OCI-LY3 (cell line): ENCODE measurements at regions not wholly inside any gene's neighbourhood (a gene's known extent, or its start where the extent isn't known, plus 50 kb on each side); places are given as distances from the start of the nearest gene placed in this dataset.

Source experiments
- H2AFZ ChIP-seq: fragments of 200-600, 300-600 bp; shearing (Covaris generic); 2 replicates; pipeline ENCODE4 v1.6.0; 2014; ENCODE audit warnings: antibody characterized with exemption, low read depth, low read length
- H3K27ac ChIP-seq: fragments of 200-600, 300-600 bp; sonication (generic); 2 replicates; pipeline ENCODE4 v1.5.1; 2014; ENCODE audit warnings: mild to moderate bottlenecking, low read length, moderate library complexity, mixed read lengths
- H3K27me3 ChIP-seq: fragments of 200-600, 300-600 bp; sonication (generic); 2 replicates; pipeline ENCODE4 v1.6.1; 2014; ENCODE audit warnings: low read depth, low read length, mixed read lengths
- H3K36me3 ChIP-seq: fragments of 200-600, 300-600 bp; sonication (generic); replicated peaks from 2 replicates; pipeline ENCODE3; 2014; ENCODE audit warnings: low read depth, low read length, mixed read lengths
- H3K4me1 ChIP-seq: fragments of 300-600, 200-600 bp; sonication (generic); 2 replicates; pipeline ENCODE4 v1.6.1; 2014; ENCODE audit warnings: low read length, mixed read lengths
- H3K4me2 ChIP-seq: fragments of 200-600, 300-600 bp; sonication (generic); 2 replicates; pipeline ENCODE4 v1.6.1; 2014; ENCODE audit warnings: low read length, mixed read lengths
- H3K4me3 ChIP-seq: fragments of 300-600, 200-600 bp; sonication (generic); 2 replicates; pipeline ENCODE4 v1.5.1; 2014; ENCODE audit warnings: antibody characterized with exemption, mild to moderate bottlenecking, low read length, moderate library complexity
- H3K79me2 ChIP-seq: fragments of 300-600, 200-600 bp; shearing (Covaris generic); 2 replicates; pipeline ENCODE4 v1.6.1; 2014; ENCODE audit warnings: mild to moderate bottlenecking, low read length, mixed read lengths
- H3K9ac ChIP-seq: fragments of 300-600, 200-600 bp; shearing (Covaris generic); 2 replicates; pipeline ENCODE4 v1.6.0; 2014; ENCODE audit warnings: mild to moderate bottlenecking, low read length, moderate library complexity
- H3K9me3 ChIP-seq: fragments of 200-600, 300-600 bp; shearing (Covaris generic); 2 replicates; pipeline ENCODE4 v1.6.1; 2014; ENCODE audit warnings: low read length, mixed read lengths; ENCODE audit not compliant: insufficient read depth
- H4K20me1 ChIP-seq: fragments of 200-600, 300-600 bp; sonication (generic); 2 replicates; pipeline ENCODE4 v1.6.1; 2016; ENCODE audit warnings: low read length, mixed read lengths; ENCODE audit not compliant: insufficient read depth
- EZH2phosphoT487 ChIP-seq: fragments of 200-600 bp; shearing (Covaris generic); IDR thresholded peaks from 2 replicates; pipeline ENCODE4 v1.6.1; 2018; ENCODE audit warnings: antibody characterized with exemption, mixed run types, low read depth
- TF ChIP-seq, protein P1 (sequence below): fragments of 200-600, 300-600 bp; sonication (generic); IDR thresholded peaks from 2 replicates; pipeline ENCODE4 v1.5.1; 2014; ENCODE audit warnings: antibody characterized with exemption, low read length, low read depth

DNA sequence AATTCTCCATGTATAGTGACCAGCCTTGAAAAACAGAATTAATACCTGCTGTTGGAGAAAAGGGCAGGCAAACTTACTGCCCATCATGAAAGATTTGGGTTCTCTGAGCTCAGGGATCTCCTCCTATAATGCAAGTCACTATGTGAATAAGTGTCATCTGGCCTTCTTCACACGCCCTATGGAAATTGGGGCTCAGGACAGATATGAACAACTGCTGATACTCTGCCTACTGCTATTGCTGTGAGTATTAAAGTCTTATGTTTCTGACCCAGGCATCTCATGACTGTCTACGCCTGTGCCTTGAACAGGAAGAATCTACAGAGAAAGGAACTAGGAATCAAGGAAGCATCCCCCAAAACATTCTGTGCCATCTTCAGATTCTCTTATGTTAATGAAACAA, 226.1 kb downstream of the SOD2 start:
- H3K4me3 ChIP-seq, result no peak overlapping the region
- no peaks in the 10 kb centered on the region for H4K20me1 ChIP-seq
- no peaks in the 10 kb centered on the region for H3K79me2 ChIP-seq
- TF ChIP-seq, protein P1, sequence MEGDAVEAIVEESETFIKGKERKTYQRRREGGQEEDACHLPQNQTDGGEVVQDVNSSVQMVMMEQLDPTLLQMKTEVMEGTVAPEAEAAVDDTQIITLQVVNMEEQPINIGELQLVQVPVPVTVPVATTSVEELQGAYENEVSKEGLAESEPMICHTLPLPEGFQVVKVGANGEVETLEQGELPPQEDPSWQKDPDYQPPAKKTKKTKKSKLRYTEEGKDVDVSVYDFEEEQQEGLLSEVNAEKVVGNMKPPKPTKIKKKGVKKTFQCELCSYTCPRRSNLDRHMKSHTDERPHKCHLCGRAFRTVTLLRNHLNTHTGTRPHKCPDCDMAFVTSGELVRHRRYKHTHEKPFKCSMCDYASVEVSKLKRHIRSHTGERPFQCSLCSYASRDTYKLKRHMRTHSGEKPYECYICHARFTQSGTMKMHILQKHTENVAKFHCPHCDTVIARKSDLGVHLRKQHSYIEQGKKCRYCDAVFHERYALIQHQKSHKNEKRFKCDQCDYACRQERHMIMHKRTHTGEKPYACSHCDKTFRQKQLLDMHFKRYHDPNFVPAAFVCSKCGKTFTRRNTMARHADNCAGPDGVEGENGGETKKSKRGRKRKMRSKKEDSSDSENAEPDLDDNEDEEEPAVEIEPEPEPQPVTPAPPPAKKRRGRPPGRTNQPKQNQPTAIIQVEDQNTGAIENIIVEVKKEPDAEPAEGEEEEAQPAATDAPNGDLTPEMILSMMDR, result no peak
- no peak for TF ChIP-seq EZH2phosphoT487
- H3K36me3 ChIP-seq, result no peaks in the 10 kb centered on the region
- H3K27me3 ChIP-seq, result no peaks in the 10 kb centered on the region
- peak overlapping the region; percentile 46 for H3K4me2 ChIP-seq
- peaks cover 29% of the 10 kb centered on the region for H3K4me1 ChIP-seq
- H3K9me3 ChIP-seq, result no peaks in the 10 kb centered on the region
- no peak overlapping the region for H3K27ac ChIP-seq
- no peak overlapping the region for H2AFZ ChIP-seq
- no peak overlapping the region for H3K9ac ChIP-seq

DNA sequence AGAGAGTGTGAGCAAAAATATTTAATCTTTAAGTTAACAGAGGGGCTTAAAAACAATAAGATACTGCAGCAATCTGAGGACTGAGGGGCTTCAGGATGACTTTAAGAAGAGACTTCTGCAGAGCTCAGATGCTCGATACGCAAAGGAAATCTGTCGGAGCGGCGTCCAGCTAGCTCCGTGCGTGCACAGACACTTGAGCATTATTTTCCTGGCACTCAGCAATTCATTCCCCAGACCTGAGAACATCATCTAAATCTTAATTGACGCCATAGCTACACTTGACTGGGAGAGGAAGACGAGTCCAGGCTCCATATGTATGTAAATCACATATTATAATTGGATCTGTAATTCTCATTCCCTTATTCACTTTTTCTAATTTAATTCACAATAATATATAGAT, 228.2 kb downstream of the SOD2 start:
- H3K4me1 ChIP-seq, result peaks cover 35% of the 10 kb centered on the region
- H3K9ac ChIP-seq, result no peak overlapping the region
- H3K27ac ChIP-seq, result no peak overlapping the region
- H3K36me3 ChIP-seq, result no peaks in the 10 kb centered on the region
- H3K79me2 ChIP-seq, result no peaks in the 10 kb centered on the region
- H2AFZ ChIP-seq, result no peak overlapping the region
- H3K4me3 ChIP-seq, result no peak overlapping the region
- no peaks in the 10 kb centered on the region for H4K20me1 ChIP-seq
- H3K4me2 ChIP-seq, result no peak overlapping the region
- H3K9me3 ChIP-seq, result no peaks in the 10 kb centered on the region
- no peaks in the 10 kb centered on the region; the same call in 1 of the 2 replicates for H3K27me3 ChIP-seq
- TF ChIP-seq, protein P1, result no peak
- TF ChIP-seq EZH2phosphoT487, result no peak

DNA sequence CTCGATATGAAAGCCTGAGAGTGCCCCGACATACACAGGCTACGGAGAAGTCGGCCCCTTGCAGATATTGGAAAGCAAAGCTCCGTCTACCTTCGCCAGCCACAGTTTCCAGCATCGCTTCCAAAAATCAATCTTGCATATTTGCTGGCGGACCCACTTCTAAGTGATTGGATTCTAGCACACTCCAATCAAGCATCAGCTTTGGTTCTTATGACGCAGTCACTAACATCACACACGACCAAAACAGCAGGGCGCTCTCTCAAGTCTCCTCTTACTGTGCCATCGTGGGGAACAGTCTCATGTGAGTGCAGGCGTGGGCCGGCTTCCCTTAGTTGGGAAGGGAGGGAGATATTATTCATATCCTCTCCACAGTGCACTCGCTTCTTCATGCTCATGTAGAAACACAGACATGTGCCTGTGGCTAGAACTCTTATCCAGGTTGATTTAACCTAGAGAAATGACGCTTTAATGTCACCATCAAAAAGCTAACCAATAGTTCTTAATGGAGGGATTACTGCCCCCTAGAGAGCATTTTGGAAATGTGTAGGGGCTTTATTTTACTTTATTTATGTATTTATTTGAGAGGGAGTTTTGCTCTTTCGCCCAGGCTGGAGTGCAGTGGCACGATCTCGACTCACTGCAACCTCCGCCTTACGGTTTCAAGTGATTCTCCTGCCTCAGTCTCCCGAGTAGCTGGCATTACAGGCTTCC, 229.8 kb downstream of the SOD2 start:
- Histone ChIP-seq H2AFZ (no peak overlapping the region), H3K36me3 (no peaks in the 10 kb centered on the region), H3K27me3 (no peaks in the 10 kb centered on the region; the same call in 1 of the 2 replicates), H3K79me2 (no peaks in the 10 kb centered on the region), H3K9me3 (no peaks in the 10 kb centered on the region), H3K4me3 (no peak overlapping the region), H4K20me1 (no peaks in the 10 kb centered on the region), H3K4me2 (no peak overlapping the region), H3K27ac (no peak overlapping the region), H3K4me1 (peaks cover 35% of the 10 kb centered on the region), H3K9ac (no peak overlapping the region)
- TF ChIP-seq EZH2phosphoT487, result no peak
- TF ChIP-seq, protein P1, result peak; percentile 39

DNA sequence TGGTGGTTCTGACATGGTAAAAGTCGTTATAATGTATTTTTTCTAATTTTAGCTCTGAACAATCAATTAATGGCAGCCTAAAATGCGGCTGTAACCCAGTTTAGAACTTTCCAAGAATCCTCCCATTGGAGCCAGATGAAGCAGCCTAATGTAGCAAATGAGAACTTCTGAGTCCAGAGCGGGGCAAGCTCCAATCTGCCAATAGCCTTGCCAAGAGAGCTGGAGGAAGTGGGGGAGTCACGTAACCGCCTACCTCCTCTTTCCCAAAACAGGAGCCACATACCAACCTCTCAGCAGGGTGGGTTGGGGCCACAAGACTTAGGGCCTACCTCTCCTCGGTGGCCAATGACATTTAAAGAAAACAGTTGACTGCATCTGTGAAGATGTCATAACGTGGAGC, 230.6 kb downstream of the SOD2 start:
- Histone ChIP-seq H4K20me1 (no peaks in the 10 kb centered on the region), H2AFZ (no peak overlapping the region), H3K9ac (no peak overlapping the region), H3K27ac (no peak overlapping the region), H3K27me3 (no peaks in the 10 kb centered on the region; the same call in 1 of the 2 replicates), H3K9me3 (no peaks in the 10 kb centered on the region), H3K36me3 (no peaks in the 10 kb centered on the region), H3K79me2 (no peaks in the 10 kb centered on the region), H3K4me1 (peaks cover 26% of the 10 kb centered on the region), H3K4me3 (peak overlapping the region; percentile 15; the same call in 1 of the 2 replicates), H3K4me2 (peak overlapping the region; percentile 43)
- TF ChIP-seq, protein P1, result no peak
- TF ChIP-seq EZH2phosphoT487, result no peak
